ENCODE measurements at regions not wholly inside any gene's neighbourhood (a gene's known extent, or its start where the extent isn't known, plus 50 kb on each side); places are given as distances from the start of the nearest gene placed in this dataset.

DNA sequence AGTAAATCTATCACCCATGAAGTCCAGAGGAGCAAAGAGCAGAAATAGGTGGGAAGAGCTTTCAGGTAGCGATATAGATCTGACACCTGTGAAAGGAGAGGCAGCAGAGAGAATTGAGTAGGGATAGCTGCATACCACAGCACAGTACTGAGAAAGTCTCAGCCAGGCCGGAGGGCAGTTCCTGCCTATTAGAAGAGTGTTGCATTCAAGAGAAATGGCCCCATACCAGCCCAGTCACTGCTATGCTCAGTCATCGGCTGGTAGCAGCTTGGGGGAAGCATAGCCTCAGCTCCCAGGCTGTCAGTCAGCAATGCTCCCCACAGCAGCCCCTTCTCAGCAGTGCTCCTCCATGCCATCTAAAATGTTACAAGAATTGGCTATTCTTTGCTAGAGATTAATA is 285.1 kb upstream of the CDH6 start:
- no peak overlapping the region for H3K4ac ChIP-seq (ENCODE audit: low read depth, low read length)
- H3K79me2 ChIP-seq (ENCODE audit: control insufficient read depth, insufficient read depth, low read length, poor library complexity): no peaks in the 10 kb centered on the region
- H3K9ac ChIP-seq (ENCODE audit: low read length): no peak overlapping the region
- H3K36me3 ChIP-seq (ENCODE audit: control insufficient read depth in 1 of 2, insufficient read depth in 2 of 2, low read length in 2 of 2): no peaks in the 10 kb centered on the region
- no peak overlapping the region for H4K8ac ChIP-seq (ENCODE audit: low read depth, low read length)
- H3K9me3 ChIP-seq (ENCODE audit: insufficient read depth, low read depth, low read length): no peaks in the 10 kb centered on the region
- no peak overlapping the region for H3K23ac ChIP-seq (ENCODE audit: low read length)
- H3K4me2 ChIP-seq (ENCODE audit: low read length): no peak overlapping the region
- no peak overlapping the region for H4K12ac ChIP-seq (ENCODE audit: low read depth, low read length)
- H2BK120ac ChIP-seq (ENCODE audit: insufficient read depth, low read length, poor library complexity): no peak overlapping the region
- no peaks in the 10 kb centered on the region for H3K79me1 ChIP-seq (ENCODE audit: low read length)
- WGBS (ENCODE audit: extremely low coverage, insufficient coverage, insufficient read length): no CpG with 5 or more reads among the region's 3 CpGs
- H2AK5ac ChIP-seq (ENCODE audit: low read length): no peak overlapping the region
- no peak overlapping the region for H4K91ac ChIP-seq (ENCODE audit: low read depth, low read length)
- no peak overlapping the region for H2BK12ac ChIP-seq (ENCODE audit: low read length)
- no peaks in the 10 kb centered on the region for H3K4me1 ChIP-seq (ENCODE audit: control insufficient read depth in 1 of 2, insufficient read depth in 2 of 2, low read length in 2 of 2)
- no peak overlapping the region for H2AFZ ChIP-seq (ENCODE audit: insufficient read depth, low read length, poor library complexity)
- H3K18ac ChIP-seq (ENCODE audit: low read length): no peak overlapping the region
- no peak overlapping the region for H3K4me3 ChIP-seq (ENCODE audit: low read depth, low read length)
- H3K27me3 ChIP-seq (ENCODE audit: insufficient read depth, low read length): no peaks in the 10 kb centered on the region
- DNase-seq: no peak
- no peak overlapping the region for H3K14ac ChIP-seq (ENCODE audit: low read length)
- H3K27ac ChIP-seq (ENCODE audit: low read depth, low read length): no peak overlapping the region
- H2BK5ac ChIP-seq (ENCODE audit: low read depth, low read length, poor library complexity): no peak overlapping the region

DNA sequence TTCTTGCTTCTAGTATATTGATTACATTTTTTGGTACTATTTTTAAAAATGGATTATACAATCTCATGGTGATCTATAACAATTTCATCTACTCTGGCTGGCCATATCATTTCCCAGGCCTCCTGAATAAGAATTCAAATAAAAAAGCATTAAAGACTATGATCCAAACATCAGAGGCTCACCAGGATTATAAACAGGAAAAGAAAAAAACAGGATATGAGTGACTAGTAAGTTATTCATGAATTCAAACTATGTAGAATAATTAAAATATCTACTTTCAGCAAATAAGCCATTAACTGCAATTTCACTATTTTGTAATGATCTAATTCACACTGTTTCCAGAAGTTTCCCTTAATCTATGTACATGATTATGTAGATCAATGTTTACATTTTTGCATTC is 293.1 kb upstream of the CDH6 start:
- Histone ChIP-seq H3K36me3 (ENCODE audit: control insufficient read depth in 1 of 2, insufficient read depth in 2 of 2, low read length in 2 of 2) (no peaks in the 10 kb centered on the region), H2BK12ac (ENCODE audit: low read length) (no peak overlapping the region), H3K14ac (ENCODE audit: low read length) (no peak overlapping the region), H3K27me3 (ENCODE audit: insufficient read depth, low read length) (no peaks in the 10 kb centered on the region), H3K4me1 (ENCODE audit: control insufficient read depth in 1 of 2, insufficient read depth in 2 of 2, low read length in 2 of 2) (no peaks in the 10 kb centered on the region), H3K27ac (ENCODE audit: low read depth, low read length) (no peak overlapping the region), H2BK5ac (ENCODE audit: low read depth, low read length, poor library complexity) (no peak overlapping the region), H3K4me2 (ENCODE audit: low read length) (no peak overlapping the region), H4K12ac (ENCODE audit: low read depth, low read length) (no peak overlapping the region), H4K91ac (ENCODE audit: low read depth, low read length) (no peak overlapping the region), H3K4me3 (ENCODE audit: low read depth, low read length) (no peak overlapping the region), H3K18ac (ENCODE audit: low read length) (no peak overlapping the region), H3K9me3 (ENCODE audit: insufficient read depth, low read depth, low read length) (no peaks in the 10 kb centered on the region), H3K23ac (ENCODE audit: low read length) (no peak overlapping the region), H2AFZ (ENCODE audit: insufficient read depth, low read length, poor library complexity) (no peak overlapping the region), H3K79me2 (ENCODE audit: control insufficient read depth, insufficient read depth, low read length, poor library complexity) (no peaks in the 10 kb centered on the region), H3K4ac (ENCODE audit: low read depth, low read length) (no peak overlapping the region), H2BK120ac (ENCODE audit: insufficient read depth, low read length, poor library complexity) (no peak overlapping the region), H2AK5ac (ENCODE audit: low read length) (no peak overlapping the region), H3K9ac (ENCODE audit: low read length) (no peak overlapping the region), H4K8ac (ENCODE audit: low read depth, low read length) (no peak overlapping the region), H3K79me1 (ENCODE audit: low read length) (no peaks in the 10 kb centered on the region)
- DNase-seq: no peak

DNA sequence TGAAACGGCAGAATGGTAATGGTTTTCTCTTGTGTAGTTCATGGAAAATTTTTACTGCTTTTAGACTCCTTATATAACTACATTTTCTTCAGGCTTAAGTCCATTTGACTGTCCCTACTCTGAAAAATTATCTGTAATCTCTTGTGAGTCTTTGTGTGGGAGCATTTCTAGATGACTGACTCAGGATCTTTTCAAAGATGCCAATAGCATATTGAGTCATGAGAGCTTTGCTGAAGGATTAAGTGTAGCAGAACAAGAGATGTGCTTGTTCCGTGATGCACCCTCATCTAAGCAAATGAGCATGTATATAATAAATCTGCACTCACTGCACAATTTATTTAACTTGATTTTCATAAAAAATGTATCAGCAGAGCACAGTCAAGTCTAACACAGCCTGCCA is 298.7 kb upstream of the CDH6 start:
- H4K12ac ChIP-seq (ENCODE audit: low read depth, low read length): no peak overlapping the region
- WGBS (ENCODE audit: extremely low coverage, insufficient coverage, insufficient read length): no CpG with 5 or more reads among the region's 2 CpGs

DNA sequence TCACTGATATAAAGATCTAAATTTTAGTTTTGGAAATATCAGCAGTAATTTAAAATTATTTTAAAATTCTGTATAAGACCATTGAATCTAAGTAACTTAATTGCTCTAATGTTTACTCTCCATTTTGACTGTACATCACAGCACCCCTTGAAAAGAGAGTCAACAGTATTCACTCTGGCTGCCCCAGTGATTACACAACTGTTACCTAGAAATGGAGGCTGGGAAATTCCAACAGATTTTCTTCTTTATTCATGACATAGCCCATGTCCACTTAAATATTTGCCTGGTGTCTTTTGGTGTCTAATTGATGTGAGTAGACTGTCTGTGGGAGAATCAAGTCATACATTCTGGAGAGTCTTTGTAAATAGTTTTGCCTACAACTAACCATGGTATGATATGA is 301.8 kb upstream of the CDH6 start:
- Histone ChIP-seq H2AK5ac (ENCODE audit: low read length) (no peak overlapping the region), H2BK5ac (ENCODE audit: low read depth, low read length, poor library complexity) (no peak overlapping the region), H2AFZ (ENCODE audit: insufficient read depth, low read length, poor library complexity) (no peak overlapping the region)

More for the DNA sequence above, 298.7 kb upstream of the CDH6 start:
- no peak for DNase-seq
- Histone ChIP-seq H4K8ac (ENCODE audit: low read depth, low read length) (no peak overlapping the region), H2BK5ac (ENCODE audit: low read depth, low read length, poor library complexity) (no peak overlapping the region), H2AK5ac (ENCODE audit: low read length) (no peak overlapping the region), H3K14ac (ENCODE audit: low read length) (no peak overlapping the region), H3K9me3 (ENCODE audit: insufficient read depth, low read depth, low read length) (no peaks in the 10 kb centered on the region), H3K4ac (ENCODE audit: low read depth, low read length) (no peak overlapping the region), H4K91ac (ENCODE audit: low read depth, low read length) (no peak overlapping the region), H3K23ac (ENCODE audit: low read length) (no peak overlapping the region), H3K79me1 (ENCODE audit: low read length) (no peaks in the 10 kb centered on the region), H3K27ac (ENCODE audit: low read depth, low read length) (no peak overlapping the region), H3K4me3 (ENCODE audit: low read depth, low read length) (no peak overlapping the region), H3K9ac (ENCODE audit: low read length) (no peak overlapping the region), H2BK12ac (ENCODE audit: low read length) (no peak overlapping the region), H3K4me2 (ENCODE audit: low read length) (no peak overlapping the region), H3K4me1 (ENCODE audit: control insufficient read depth in 1 of 2, insufficient read depth in 2 of 2, low read length in 2 of 2) (no peaks in the 10 kb centered on the region), H3K79me2 (ENCODE audit: control insufficient read depth, insufficient read depth, low read length, poor library complexity) (no peaks in the 10 kb centered on the region), H3K18ac (ENCODE audit: low read length) (no peak overlapping the region), H2BK120ac (ENCODE audit: insufficient read depth, low read length, poor library complexity) (no peak overlapping the region), H3K27me3 (ENCODE audit: insufficient read depth, low read length) (no peaks in the 10 kb centered on the region), H3K36me3 (ENCODE audit: control insufficient read depth in 1 of 2, insufficient read depth in 2 of 2, low read length in 2 of 2) (no peaks in the 10 kb centered on the region), H2AFZ (ENCODE audit: insufficient read depth, low read length, poor library complexity) (no peak overlapping the region)

DNA sequence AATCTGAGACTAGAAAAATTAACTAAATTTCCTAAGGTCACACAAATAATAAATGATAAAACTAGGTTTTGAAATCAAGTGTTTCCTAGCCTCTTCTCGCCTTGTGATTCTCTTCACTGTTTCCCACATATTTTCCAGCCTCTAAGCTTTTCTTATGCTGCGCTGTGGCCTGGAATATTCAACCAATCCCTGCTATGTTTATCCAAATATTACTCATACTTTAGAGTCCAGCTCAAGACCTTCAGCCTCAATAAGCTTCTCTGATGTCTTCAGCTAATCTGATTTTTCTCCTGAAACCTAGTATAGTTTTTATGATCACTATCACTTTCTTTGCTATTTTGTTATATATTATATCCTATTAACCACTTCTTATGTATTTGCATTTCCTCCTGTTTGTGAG is 303.1 kb upstream of the CDH6 start:
- Histone ChIP-seq H2BK12ac (ENCODE audit: low read length) (no peak overlapping the region), H2AFZ (ENCODE audit: insufficient read depth, low read length, poor library complexity) (no peak overlapping the region), H3K4me1 (ENCODE audit: control insufficient read depth in 1 of 2, insufficient read depth in 2 of 2, low read length in 2 of 2) (no peaks in the 10 kb centered on the region), H4K12ac (ENCODE audit: low read depth, low read length) (no peak overlapping the region), H2AK5ac (ENCODE audit: low read length) (no peak overlapping the region), H3K4me2 (ENCODE audit: low read length) (no peak overlapping the region), H3K4ac (ENCODE audit: low read depth, low read length) (no peak overlapping the region), H3K36me3 (ENCODE audit: control insufficient read depth in 1 of 2, insufficient read depth in 2 of 2, low read length in 2 of 2) (no peaks in the 10 kb centered on the region), H3K18ac (ENCODE audit: low read length) (no peak overlapping the region), H3K79me1 (ENCODE audit: low read length) (no peaks in the 10 kb centered on the region), H3K14ac (ENCODE audit: low read length) (no peak overlapping the region), H2BK5ac (ENCODE audit: low read depth, low read length, poor library complexity) (no peak overlapping the region), H4K8ac (ENCODE audit: low read depth, low read length) (no peak overlapping the region), H3K27ac (ENCODE audit: low read depth, low read length) (no peak overlapping the region), H3K23ac (ENCODE audit: low read length) (no peak overlapping the region), H3K9ac (ENCODE audit: low read length) (no peak overlapping the region), H3K27me3 (ENCODE audit: insufficient read depth, low read length) (no peaks in the 10 kb centered on the region), H4K91ac (ENCODE audit: low read depth, low read length) (no peak overlapping the region), H3K79me2 (ENCODE audit: control insufficient read depth, insufficient read depth, low read length, poor library complexity) (no peaks in the 10 kb centered on the region), H3K9me3 (ENCODE audit: insufficient read depth, low read depth, low read length) (no peaks in the 10 kb centered on the region), H2BK120ac (ENCODE audit: insufficient read depth, low read length, poor library complexity) (no peak overlapping the region), H3K4me3 (ENCODE audit: low read depth, low read length) (no peak overlapping the region)
- WGBS (ENCODE audit: extremely low coverage, insufficient coverage, insufficient read length): no CpG with 5 or more reads among the region's 2 CpGs
- no peak for DNase-seq

More for the DNA sequence above, 301.8 kb upstream of the CDH6 start:
- Histone ChIP-seq H4K91ac (ENCODE audit: low read depth, low read length) (no peak overlapping the region), H3K79me2 (ENCODE audit: control insufficient read depth, insufficient read depth, low read length, poor library complexity) (no peaks in the 10 kb centered on the region), H4K8ac (ENCODE audit: low read depth, low read length) (no peak overlapping the region), H3K14ac (ENCODE audit: low read length) (no peak overlapping the region), H3K9me3 (ENCODE audit: insufficient read depth, low read depth, low read length) (no peaks in the 10 kb centered on the region), H3K9ac (ENCODE audit: low read length) (no peak overlapping the region), H3K36me3 (ENCODE audit: control insufficient read depth in 1 of 2, insufficient read depth in 2 of 2, low read length in 2 of 2) (no peaks in the 10 kb centered on the region), H3K4me3 (ENCODE audit: low read depth, low read length) (no peak overlapping the region), H3K4me2 (ENCODE audit: low read length) (no peak overlapping the region), H4K12ac (ENCODE audit: low read depth, low read length) (no peak overlapping the region), H3K4me1 (ENCODE audit: control insufficient read depth in 1 of 2, insufficient read depth in 2 of 2, low read length in 2 of 2) (no peaks in the 10 kb centered on the region), H3K18ac (ENCODE audit: low read length) (no peak overlapping the region), H3K79me1 (ENCODE audit: low read length) (no peaks in the 10 kb centered on the region), H3K27me3 (ENCODE audit: insufficient read depth, low read length) (no peaks in the 10 kb centered on the region), H3K23ac (ENCODE audit: low read length) (no peak overlapping the region), H2BK120ac (ENCODE audit: insufficient read depth, low read length, poor library complexity) (no peak overlapping the region), H2BK12ac (ENCODE audit: low read length) (no peak overlapping the region), H3K4ac (ENCODE audit: low read depth, low read length) (no peak overlapping the region), H3K27ac (ENCODE audit: low read depth, low read length) (no peak overlapping the region)
- no peak for DNase-seq
